ENCODE measurements at regions not wholly inside any gene's neighbourhood (a gene's known extent, or its start where the extent isn't known, plus 50 kb on each side); places are given as distances from the start of the nearest gene placed in this dataset.

- intact Hi-C loops (cut with micrococcal nuclease) = no loop called here
- Mint-ChIP-seq H3K4me3 (no peak overlapping the region), H3K4me1 (no peaks in the 10 kb centered on the region), H3K9me3 (no peaks in the 10 kb centered on the region), H3K27me3 (no peaks in the 10 kb centered on the region), H3K27ac (no peak overlapping the region), H3K36me3 (ENCODE audit: low read depth) (no peaks in the 10 kb centered on the region)
- DNase-seq (no peak), ATAC-seq (ENCODE audit: low read depth) (no peak)
- TF ChIP-seq CTCF (IDR thresholded peaks at IDR 0.05) = no peak
- CTCF ChIA-PET = no interaction called here
- POLR2A ChIA-PET = no interaction called here
These were observed 611.1 kb downstream of the CDH9 start for GRCh38 chr5:26427281-26427680.

GRCh38 chr5:26419987-26420386, 618.4 kb downstream of the CDH9 start:
- intact Hi-C loops (cut with micrococcal nuclease) = no loop called here
- H3K36me3 Mint-ChIP-seq (ENCODE audit: low read depth) = no peaks in the 10 kb centered on the region
- H3K9me3 Mint-ChIP-seq = peaks cover 2% of the 10 kb centered on the region
- POLR2A ChIA-PET = no interaction called here
- no peak overlapping the region for H3K27ac Mint-ChIP-seq
- TF ChIP-seq CTCF (IDR thresholded peaks at IDR 0.05) = no peak
- DNase-seq (no peak), ATAC-seq (ENCODE audit: low read depth) (no peak)
- CTCF ChIA-PET = no interaction called here
- no peak overlapping the region for H3K4me3 Mint-ChIP-seq
- no peaks in the 10 kb centered on the region for H3K27me3 Mint-ChIP-seq
- no peaks in the 10 kb centered on the region for H3K4me1 Mint-ChIP-seq

- DNase-seq = no peak
- Mint-ChIP-seq H3K27me3 (no peaks in the 10 kb centered on the region), H3K36me3 (ENCODE audit: low read depth) (no peaks in the 10 kb centered on the region), H3K27ac (no peak overlapping the region), H3K4me1 (no peaks in the 10 kb centered on the region), H3K4me3 (no peak overlapping the region), H3K9me3 (peaks cover 4% of the 10 kb centered on the region)
- POLR2A ChIA-PET = no interaction called here
- no peak for ATAC-seq (ENCODE audit: low read depth)
- intact Hi-C loops (cut with micrococcal nuclease) = no loop called here
- CTCF ChIA-PET = no interaction called here
- no peak for TF ChIP-seq CTCF (IDR thresholded peaks at IDR 0.05)
These were observed 621.5 kb downstream of the CDH9 start for GRCh38 chr5:26416911-26417310.

- POLR2A ChIA-PET = no interaction called here
- no peak for DNase-seq
- CTCF ChIA-PET = no interaction called here
- Mint-ChIP-seq H3K36me3 (ENCODE audit: low read depth) (no peaks in the 10 kb centered on the region), H3K27me3 (no peaks in the 10 kb centered on the region), H3K27ac (no peak overlapping the region), H3K9me3 (peaks cover 11% of the 10 kb centered on the region), H3K4me3 (no peak overlapping the region), H3K4me1 (no peaks in the 10 kb centered on the region)
- ATAC-seq (ENCODE audit: low read depth) = no peak
- intact Hi-C loops (cut with micrococcal nuclease) = no loop called here
- no peak for TF ChIP-seq CTCF (IDR thresholded peaks at IDR 0.05)
These were observed 622.2 kb downstream of the CDH9 start for GRCh38 chr5:26415987-26416779.

GRCh38 chr5:26390608-26391007, 647.8 kb downstream of the CDH9 start:
- no peak overlapping the region for H3K4me3 Mint-ChIP-seq
- no peak overlapping the region for H3K27ac Mint-ChIP-seq
- DNase-seq (no peak), ATAC-seq (ENCODE audit: low read depth) (no peak)
- ChIA-PET POLR2A (no interaction called here), CTCF (no interaction called here)
- no peaks in the 10 kb centered on the region for H3K4me1 Mint-ChIP-seq
- intact Hi-C loops (cut with micrococcal nuclease) = no loop called here
- TF ChIP-seq CTCF (IDR thresholded peaks at IDR 0.05) = no peak
- H3K27me3 Mint-ChIP-seq = no peaks in the 10 kb centered on the region
- peaks cover 10% of the 10 kb centered on the region for H3K9me3 Mint-ChIP-seq
- H3K36me3 Mint-ChIP-seq (ENCODE audit: low read depth) = no peaks in the 10 kb centered on the region

Data from activated B cell treated with CpG ODN at 0.5 μM for 24 hours (primary cell).